K562 (cell line): ENCODE measurements at regions not wholly inside any gene's neighbourhood (a gene's known extent, or its start where the extent isn't known, plus 50 kb on each side); places are given as distances from the start of the nearest gene placed in this dataset.

Source experiments
- ATAC-seq: fragments of 200-7000 bp; cut with Tn5 transposase; 3 replicates; pipeline ENCODE4 v1.9.1; 2020; ENCODE audit warnings: moderate library complexity
- BruUV-seq: library from RNA; stranded (reverse); fragments of 400-500 nt; replicated peaks from 2 replicates; lab custom pipeline; 2021; lab: Mats Ljungman, UMichigan
- CTCF ChIA-PET: fragments of 300-600 bp; formaldehyde crosslinking; extraction: SDS; loops from one replicate; lab custom pipeline; 2021; ENCODE audit warnings: low intra/inter-chr PET ratio; lab: Yijun Ruan, JAX
- POLR2A ChIA-PET: fragments of 300-600, 350-650 bp; sonication (Branson Sonifier 250); formaldehyde crosslinking; extraction: SDS; loops from one replicate; lab custom pipeline; 2021; ENCODE audit warnings: antibody characterized with exemption, inconsistent platforms; lab: Yijun Ruan, JAX
- DNase-seq, 4 experiments: peaks; one replicate each; pipeline versions ENCODE4 v3.0.0 to v3.0.0-alpha.2; 2011 to 2018; ENCODE audit warnings: low spot score in 3 of 4, mixed read lengths in 3 of 4; ENCODE audit errors: extremely low read depth in 1 of 4
- FAIRE-seq: peaks from 2 replicates; lab custom pipeline; 2011; peaks lifted over from hg19 to GRCh38; lab: Jason Lieb, UNC
- H2AFZ ChIP-seq: 2 replicates; pipeline ENCODE4 v1.6.0; 2011; ENCODE audit warnings: low read depth, low read length, control low read depth, inconsistent platforms
- H3K27ac ChIP-seq: fragments of 200-600 bp; 3 replicates; pipeline ENCODE4 v1.8.0; 2011; ENCODE audit warnings: low read depth, mild to moderate bottlenecking, control low read depth, inconsistent platforms, low read length, moderate library complexity, mixed read lengths; ENCODE audit errors: extremely low read depth
- H3K27me3 ChIP-seq, 2 experiments: fragments of 300-600 bp in 1 of 2; 2 replicates in 1 of 2; 3 replicates in 1 of 2; pipeline versions ENCODE4 v1.6.0 to v1.8.0; 2011; ENCODE audit warnings: inconsistent platforms in 2 of 2, low read length in 2 of 2, mild to moderate bottlenecking in 1 of 2, mixed read lengths in 1 of 2, moderate library complexity in 1 of 2; ENCODE audit not compliant: control insufficient read depth in 2 of 2, insufficient read depth in 2 of 2
- H3K36me3 ChIP-seq: fragments of 300-600 bp; 3 replicates; pipeline ENCODE4 v1.8.0; 2011; ENCODE audit warnings: mild to moderate bottlenecking, low read length, inconsistent platforms; ENCODE audit not compliant: control insufficient read depth, insufficient read depth
- H3K4me1 ChIP-seq, 2 experiments: fragments of 200-600 bp in 1 of 2; replicated peaks in 1 of 2; 2 replicates in 1 of 2; 3 replicates in 1 of 2; pipeline versions ENCODE4 v1.5.1 to v1.8.0; 2011; ENCODE audit warnings: inconsistent platforms in 2 of 2, low read length in 2 of 2, mild to moderate bottlenecking in 1 of 2, mixed read lengths in 1 of 2, moderate library complexity in 1 of 2; ENCODE audit not compliant: control insufficient read depth in 2 of 2, insufficient read depth in 2 of 2
- H3K4me2 ChIP-seq: 2 replicates; pipeline ENCODE4 v1.6.1; 2011; ENCODE audit warnings: low read length, control low read depth, inconsistent platforms, mixed read lengths; ENCODE audit not compliant: insufficient read depth
- H3K4me3 ChIP-seq: fragments of 200-600 bp; sonication (generic), shearing (Covaris generic); 2 replicates; pipeline ENCODE4 v1.5.1; 2016; ENCODE audit warnings: control low read depth, inconsistent platforms
- H3K79me2 ChIP-seq: fragments of 200-600 bp; 3 replicates; pipeline ENCODE4 v1.8.0; 2011; ENCODE audit warnings: low read length, inconsistent platforms; ENCODE audit not compliant: control insufficient read depth, insufficient read depth
- H3K9ac ChIP-seq, 2 experiments: 2 replicates each; pipeline versions ENCODE4 v1.6.0 to v1.6.1; 2011; ENCODE audit warnings: low read depth in 2 of 2, low read length in 2 of 2, control low read depth in 1 of 2, inconsistent platforms in 1 of 2, mild to moderate bottlenecking in 1 of 2, mixed read lengths in 1 of 2; ENCODE audit not compliant: insufficient read depth in 1 of 2
- H3K9me1 ChIP-seq: one replicate; pipeline ENCODE4 v1.6.0; 2011; ENCODE audit warnings: inconsistent platforms, mild to moderate bottlenecking, low read length, moderate library complexity; ENCODE audit not compliant: control insufficient read depth, insufficient read depth
- H3K9me3 ChIP-seq: replicated peaks from 2 replicates; pipeline ENCODE4 v1.5.1; 2011; ENCODE audit warnings: low read depth, low read length, inconsistent platforms; ENCODE audit not compliant: control insufficient read depth, insufficient read depth
- H4K20me1 ChIP-seq: replicated peaks from 2 replicates; pipeline ENCODE4 v1.6.1; 2011; ENCODE audit warnings: low read length, inconsistent platforms, mixed read lengths; ENCODE audit not compliant: control insufficient read depth, insufficient read depth
- COPS2 ChIP-seq: fragments of 450-650 bp; conservative IDR thresholded peaks from 2 replicates; pipeline ENCODE4 v1.6.1; 2016; ENCODE audit warnings: mild to moderate bottlenecking, moderate library complexity
- GTF3C2 ChIP-seq: IDR thresholded peaks from 3 replicates; pipeline ENCODE4 v1.6.1; 2011; ENCODE audit warnings: borderline replicate concordance, mild to moderate bottlenecking, moderate library complexity; ENCODE audit not compliant: insufficient read length; ENCODE audit errors: extremely low read depth
- RNF2 ChIP-seq: sonication (generic); IDR thresholded peaks from 2 replicates; pipeline ENCODE4 v1.6.1; 2016
- TFE3 ChIP-seq: fragments of 450-650 bp; formaldehyde crosslinking; IDR thresholded peaks from 2 replicates; pipeline ENCODE4 v1.4.0; 2020; ENCODE audit warnings: mild to moderate bottlenecking, mixed read lengths
- ZNF316 ChIP-seq: fragments of 450-650 bp; IDR thresholded peaks from 2 replicates; pipeline ENCODE4 v1.6.1; 2016
- ZNF764 ChIP-seq: fragments of 250-450 bp; sonication (Bioruptor Pico); IDR thresholded peaks from 2 replicates; pipeline ENCODE4 v1.4.0; 2020; ENCODE audit warnings: low read depth, mild to moderate bottlenecking, moderate library complexity
- WGBS: fragments of 100-300 bp; shearing (Covaris generic); methylation state at CpG from one replicate; pipeline ENCODE4 v1.1.6; 2016; ENCODE audit warnings: low coverage, mixed read lengths; ENCODE audit not compliant: insufficient coverage; ENCODE audit errors: missing lambda C conversion rate; 5-methylcytosine and 5-hydroxymethylcytosine counted together
- in situ Hi-C: fragments of 300-500 bp; cut with MboI; formaldehyde crosslinking; loops from 4 replicates; pipeline ENCODE4 v1.15.0; 2018; ENCODE audit warnings: inconsistent platforms, mixed read lengths
- intact Hi-C: fragments of 100-400 bp; cut with micrococcal nuclease; formaldehyde crosslinking; loops from 2 replicates; pipeline ENCODE4 v1.14.2; 2022

- Histone ChIP-seq H3K4me2 (no peak overlapping the region), H3K9me3 (no peaks in the 10 kb centered on the region), H3K36me3 (no peaks in the 10 kb centered on the region), H3K27ac (no peak overlapping the region), H3K9ac (no peak overlapping the region), H2AFZ (no peak overlapping the region), H4K20me1 (no peaks in the 10 kb centered on the region), H3K79me2 (no peaks in the 10 kb centered on the region), H3K27me3 (peaks cover 13 to 18% of the 10 kb centered on the region in 2 experiments), H3K9me1 (no peaks in the 10 kb centered on the region), H3K4me3 (no peak overlapping the region), H3K4me1 (no peaks in the 10 kb centered on the region)
- ATAC-seq (no peak), FAIRE-seq (no peak), DNase-seq (no peak)
- intact Hi-C loops, result no loop called here
- WGBS, result 0% methylated on average over 1 of the region's 1 CpG
- in situ Hi-C loops, result no loop called here
- CTCF ChIA-PET, result no interaction called here
- TF ChIP-seq ZNF764 (CRISPR knock-in tag) (no peak), TFE3 (peak; percentile 45; the same call in 1 of the 2 replicates), RNF2 (no peak), GTF3C2 (no peak), COPS2 (no peak), ZNF316 (0 out of 2 replicates have a peak, but pooled peaks have one; percentile 9)
- BruUV-seq, result no TSS peak
- POLR2A ChIA-PET, result interaction anchor here (0.9 kb wide), 1 partner anchor 27 kb away, joined by 3 read pairs; no protein-coding TSS in a partner anchor
Measured at GRCh38 chr3:43236008-43236407, 50.3 kb upstream of the SNRK start.
